Lower lobe of right lung (tissue), 2 donors: ENCODE measurements at regions not wholly inside any gene's neighbourhood (a gene's known extent, or its start where the extent isn't known, plus 50 kb on each side); places are given as distances from the start of the nearest gene placed in this dataset.

Source experiments
- ATAC-seq, 2 donors: fragments of 200-7000 bp; cut with Tn5 transposase; one replicate each; pipeline ENCODE4 v1.9.1; 2020 to 2022; ENCODE audit warnings: mild to moderate bottlenecking in 2 of 2, moderate library complexity in 2 of 2
- DNase-seq: peaks from one replicate; pipeline ENCODE4 v3.0.0-alpha.2; 2020
- H3K27ac ChIP-seq: fragments of 200-600 bp; one replicate; pipeline ENCODE4 v1.8.0; 2022
- H3K27me3 ChIP-seq: fragments of 200-600 bp; one replicate; pipeline ENCODE4 v1.8.0; 2022; ENCODE audit warnings: low read depth
- H3K36me3 ChIP-seq: fragments of 200-600 bp; one replicate; pipeline ENCODE4 v1.8.0; 2022; ENCODE audit warnings: mild to moderate bottlenecking
- H3K4me1 ChIP-seq: fragments of 200-600 bp; one replicate; pipeline ENCODE4 v1.8.0; 2022
- H3K4me3 ChIP-seq: fragments of 200-600 bp; one replicate; pipeline ENCODE4 v1.8.0; 2022; ENCODE audit warnings: mild to moderate bottlenecking
- H3K9me3 ChIP-seq: fragments of 200-600 bp; one replicate; pipeline ENCODE4 v1.8.0; 2022
- intact Hi-C: fragments of 100-400 bp; cut with DNase I; formaldehyde crosslinking; loops from one replicate; pipeline ENCODE4 v1.11.0; 2022
- TF ChIP-seq, protein P1 (sequence below): fragments of 200-600 bp; IDR thresholded peaks from one replicate; pipeline ENCODE4 v1.8.0; 2022; ENCODE audit warnings: antibody characterized with exemption, mild to moderate bottlenecking
- donor health status: DM: no; HTN: yes; CAD: no; lungs with severe emphysema.

DNA sequence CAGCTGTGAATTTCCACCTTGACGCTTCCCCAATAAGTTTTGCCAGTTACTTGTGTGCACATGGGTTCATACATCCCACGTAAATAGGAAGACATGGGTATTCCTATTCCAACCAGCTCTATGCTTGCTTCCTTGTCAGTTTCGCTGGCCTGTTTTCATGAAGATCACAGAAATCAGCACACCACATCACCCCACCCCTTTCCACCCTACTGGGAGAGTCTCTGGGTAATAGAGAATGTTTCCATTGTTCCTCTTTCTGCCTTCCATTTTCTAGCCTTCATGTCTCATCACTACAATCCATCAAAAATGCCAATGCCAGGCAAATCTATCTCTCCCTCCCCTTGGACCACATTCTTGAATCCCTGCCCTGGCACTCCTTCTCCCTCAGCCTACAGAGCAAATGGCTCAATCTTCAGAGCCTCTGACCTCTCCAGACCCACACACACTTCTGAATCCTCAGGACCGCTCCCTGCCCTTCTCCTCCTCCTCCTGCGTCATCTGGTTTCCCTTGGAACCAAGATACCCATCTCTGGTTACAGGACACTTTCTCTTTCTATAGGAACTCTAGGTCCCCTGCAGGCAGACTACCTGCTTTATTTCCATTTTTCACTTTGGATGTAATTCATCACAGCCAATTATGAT is 323.3 kb downstream of the DHX15 start:
- peak; percentile 77 to 88 for ATAC-seq
- H3K4me3 ChIP-seq = no peak overlapping the region
- no peaks in the 10 kb centered on the region for H3K4me1 ChIP-seq
- H3K27ac ChIP-seq = no peak overlapping the region
- intact Hi-C loops = no loop called here
- no peaks in the 10 kb centered on the region for H3K27me3 ChIP-seq
- no peak for DNase-seq
- TF ChIP-seq, protein P1, sequence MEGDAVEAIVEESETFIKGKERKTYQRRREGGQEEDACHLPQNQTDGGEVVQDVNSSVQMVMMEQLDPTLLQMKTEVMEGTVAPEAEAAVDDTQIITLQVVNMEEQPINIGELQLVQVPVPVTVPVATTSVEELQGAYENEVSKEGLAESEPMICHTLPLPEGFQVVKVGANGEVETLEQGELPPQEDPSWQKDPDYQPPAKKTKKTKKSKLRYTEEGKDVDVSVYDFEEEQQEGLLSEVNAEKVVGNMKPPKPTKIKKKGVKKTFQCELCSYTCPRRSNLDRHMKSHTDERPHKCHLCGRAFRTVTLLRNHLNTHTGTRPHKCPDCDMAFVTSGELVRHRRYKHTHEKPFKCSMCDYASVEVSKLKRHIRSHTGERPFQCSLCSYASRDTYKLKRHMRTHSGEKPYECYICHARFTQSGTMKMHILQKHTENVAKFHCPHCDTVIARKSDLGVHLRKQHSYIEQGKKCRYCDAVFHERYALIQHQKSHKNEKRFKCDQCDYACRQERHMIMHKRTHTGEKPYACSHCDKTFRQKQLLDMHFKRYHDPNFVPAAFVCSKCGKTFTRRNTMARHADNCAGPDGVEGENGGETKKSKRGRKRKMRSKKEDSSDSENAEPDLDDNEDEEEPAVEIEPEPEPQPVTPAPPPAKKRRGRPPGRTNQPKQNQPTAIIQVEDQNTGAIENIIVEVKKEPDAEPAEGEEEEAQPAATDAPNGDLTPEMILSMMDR = no peak
- H3K9me3 ChIP-seq = no peaks in the 10 kb centered on the region
- H3K36me3 ChIP-seq = no peaks in the 10 kb centered on the region

DNA sequence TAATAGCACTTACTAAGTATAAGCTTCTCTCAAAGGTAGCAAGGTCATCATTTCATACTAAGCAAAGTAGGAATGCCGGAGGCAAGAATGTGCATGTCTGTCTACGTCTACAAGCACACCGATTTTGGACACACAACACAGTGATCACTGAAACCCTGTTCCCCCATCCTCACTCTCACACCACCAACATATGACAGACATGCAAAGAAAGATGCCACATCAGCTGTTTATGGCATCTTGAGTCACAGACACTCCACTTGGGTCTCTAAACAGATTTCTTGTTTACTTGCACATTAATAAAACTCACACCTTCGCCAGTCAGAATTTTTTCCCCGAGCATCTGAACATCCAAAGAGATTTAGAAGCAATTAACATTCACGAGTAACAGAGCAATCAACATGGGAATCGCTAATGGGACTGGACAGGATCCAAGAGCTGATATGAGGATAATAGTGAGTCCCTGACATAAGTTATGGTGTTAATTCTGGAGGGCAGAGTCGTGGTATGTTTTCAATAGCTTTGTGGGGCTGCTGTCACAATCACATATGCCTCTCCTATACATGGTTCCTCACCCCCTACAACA is 324.1 kb downstream of the DHX15 start:
- Histone ChIP-seq H3K4me1 (no peaks in the 10 kb centered on the region), H3K36me3 (no peaks in the 10 kb centered on the region), H3K27ac (no peak overlapping the region), H3K4me3 (no peak overlapping the region), H3K9me3 (no peaks in the 10 kb centered on the region), H3K27me3 (no peaks in the 10 kb centered on the region)
- no peak for ATAC-seq
- TF ChIP-seq, protein P1 = no peak
- intact Hi-C loops = no loop called here
- no peak for DNase-seq

DNA sequence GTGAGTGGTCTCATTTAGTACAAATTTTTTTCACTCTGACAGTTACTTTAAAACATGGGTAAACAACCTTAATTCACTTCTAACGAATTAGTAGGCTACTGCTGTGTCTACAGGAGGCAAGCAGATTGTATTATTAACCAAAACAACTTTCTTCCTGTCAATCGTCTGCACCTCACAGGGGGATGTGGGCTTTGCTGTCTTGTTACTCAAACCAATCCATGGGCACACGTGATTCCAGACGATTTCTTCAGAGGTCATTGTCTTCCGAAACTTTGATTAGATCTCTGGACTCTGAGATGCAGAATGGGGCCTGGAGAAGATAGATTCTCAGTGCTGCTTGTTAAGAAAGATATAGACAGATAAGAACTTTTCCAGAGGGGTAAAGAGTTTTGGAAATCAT is 327.8 kb downstream of the DHX15 start:
- intact Hi-C loops = no loop called here
- ATAC-seq = no peak
- H3K27ac ChIP-seq = no peak overlapping the region
- no peak overlapping the region for H3K4me3 ChIP-seq
- no peaks in the 10 kb centered on the region for H3K4me1 ChIP-seq
- no peak for DNase-seq
- H3K27me3 ChIP-seq = no peaks in the 10 kb centered on the region
- TF ChIP-seq, protein P1 = no peak
- no peaks in the 10 kb centered on the region for H3K9me3 ChIP-seq
- no peaks in the 10 kb centered on the region for H3K36me3 ChIP-seq

DNA sequence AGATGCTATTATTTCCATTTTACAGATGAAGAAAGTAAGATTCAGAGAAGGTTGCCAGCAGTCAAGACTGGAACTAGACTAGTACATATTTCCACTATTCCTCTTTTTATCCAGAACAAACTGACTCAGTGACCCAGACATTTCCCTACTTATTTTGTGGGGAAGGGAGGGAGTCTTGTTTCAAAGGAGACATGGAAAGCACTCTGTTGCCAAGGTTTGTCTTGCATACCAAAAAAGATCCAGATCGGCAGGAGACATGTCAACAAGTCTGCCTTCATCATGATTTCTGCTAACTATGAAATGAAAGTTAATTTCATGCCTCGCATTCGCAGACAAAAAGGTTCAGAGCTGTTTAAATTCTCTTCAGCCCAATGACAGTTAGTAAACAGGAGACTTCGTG is 328.3 kb downstream of the DHX15 start:
- TF ChIP-seq, protein P1 = no peak
- H3K27me3 ChIP-seq = no peaks in the 10 kb centered on the region
- H3K27ac ChIP-seq = no peak overlapping the region
- DNase-seq (no peak), ATAC-seq (no peak)
- no peaks in the 10 kb centered on the region for H3K4me1 ChIP-seq
- no peak overlapping the region for H3K4me3 ChIP-seq
- H3K36me3 ChIP-seq = no peaks in the 10 kb centered on the region
- H3K9me3 ChIP-seq = no peaks in the 10 kb centered on the region
- intact Hi-C loops = no loop called here

DNA sequence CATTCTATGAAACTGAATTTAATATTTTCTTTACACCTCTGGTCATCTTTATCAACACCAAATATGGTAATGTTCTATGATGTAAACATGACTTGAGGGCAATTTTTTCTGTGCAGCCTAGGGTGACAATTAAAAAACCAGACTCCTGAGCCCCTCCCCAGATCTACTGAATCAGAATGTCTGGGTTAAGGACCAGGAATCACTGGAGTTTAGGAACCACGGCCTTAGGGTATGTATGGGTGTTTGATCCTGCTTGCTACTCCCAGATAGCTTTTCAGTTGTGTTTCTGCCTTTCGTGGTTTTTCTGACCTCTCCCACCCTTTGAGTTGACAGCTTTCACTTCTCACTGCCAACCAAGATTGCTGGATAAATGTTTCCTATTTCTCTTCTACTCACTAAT is 332.2 kb downstream of the DHX15 start:
- ATAC-seq (no peak), DNase-seq (no peak)
- intact Hi-C loops = no loop called here
- Histone ChIP-seq H3K36me3 (no peaks in the 10 kb centered on the region), H3K4me3 (no peak overlapping the region), H3K4me1 (no peaks in the 10 kb centered on the region), H3K27me3 (no peaks in the 10 kb centered on the region), H3K9me3 (no peaks in the 10 kb centered on the region), H3K27ac (no peak overlapping the region)
- TF ChIP-seq, protein P1 = no peak
